Suprapubic skin (tissue), 4 donors: ENCODE measurements at regions not wholly inside any gene's neighbourhood (a gene's known extent, or its start where the extent isn't known, plus 50 kb on each side); places are given as distances from the start of the nearest gene placed in this dataset.

Experiments used
- EP300 ChIP-seq: sonication (generic); formaldehyde crosslinking; IDR thresholded peaks from one replicate; pipeline ENCODE4 v1.6.1; 2017; ENCODE audit warnings: antibody characterized with exemption
- POLR2AphosphoS5 ChIP-seq, 3 donors: sonication (generic); formaldehyde crosslinking; IDR thresholded peaks; one replicate each; pipeline ENCODE4 v1.6.1; 2017; ENCODE audit warnings: antibody characterized with exemption in 3 of 3
- TF ChIP-seq, protein P1 (sequence below), 2 donors: fragments of 200-600 bp in 1 of 2; fragments of 450-650 bp in 1 of 2; sonication (generic) in 1 of 2; IDR thresholded peaks; one replicate each; pipeline ENCODE4 v1.5.1; 2016 to 2019; ENCODE audit warnings: antibody characterized with exemption in 2 of 2, mild to moderate bottlenecking in 1 of 2, moderate library complexity in 1 of 2

DNA sequence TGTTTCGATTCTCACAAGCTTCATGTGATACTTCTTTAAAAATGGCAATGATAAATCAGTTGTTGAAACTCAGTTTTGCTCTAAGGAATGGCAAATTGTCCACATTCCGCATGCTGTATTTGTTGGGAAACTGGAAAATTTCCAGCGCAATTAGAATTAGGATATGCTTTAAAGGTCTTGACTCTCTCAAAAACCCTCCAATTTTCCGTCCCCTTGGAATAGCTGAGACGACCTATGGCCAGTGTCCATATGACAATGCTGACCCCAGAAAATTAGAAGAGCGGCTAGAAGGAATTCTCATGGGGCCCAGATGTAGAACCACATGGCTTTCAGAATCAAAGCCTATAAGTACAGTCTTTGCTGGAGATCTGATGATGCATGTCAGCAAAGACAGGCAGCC is 170.8 kb downstream of the TMEM18 start:
- TF ChIP-seq, protein P1, sequence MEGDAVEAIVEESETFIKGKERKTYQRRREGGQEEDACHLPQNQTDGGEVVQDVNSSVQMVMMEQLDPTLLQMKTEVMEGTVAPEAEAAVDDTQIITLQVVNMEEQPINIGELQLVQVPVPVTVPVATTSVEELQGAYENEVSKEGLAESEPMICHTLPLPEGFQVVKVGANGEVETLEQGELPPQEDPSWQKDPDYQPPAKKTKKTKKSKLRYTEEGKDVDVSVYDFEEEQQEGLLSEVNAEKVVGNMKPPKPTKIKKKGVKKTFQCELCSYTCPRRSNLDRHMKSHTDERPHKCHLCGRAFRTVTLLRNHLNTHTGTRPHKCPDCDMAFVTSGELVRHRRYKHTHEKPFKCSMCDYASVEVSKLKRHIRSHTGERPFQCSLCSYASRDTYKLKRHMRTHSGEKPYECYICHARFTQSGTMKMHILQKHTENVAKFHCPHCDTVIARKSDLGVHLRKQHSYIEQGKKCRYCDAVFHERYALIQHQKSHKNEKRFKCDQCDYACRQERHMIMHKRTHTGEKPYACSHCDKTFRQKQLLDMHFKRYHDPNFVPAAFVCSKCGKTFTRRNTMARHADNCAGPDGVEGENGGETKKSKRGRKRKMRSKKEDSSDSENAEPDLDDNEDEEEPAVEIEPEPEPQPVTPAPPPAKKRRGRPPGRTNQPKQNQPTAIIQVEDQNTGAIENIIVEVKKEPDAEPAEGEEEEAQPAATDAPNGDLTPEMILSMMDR (IDR thresholded peaks at IDR 0.05) = no peak
- no peak for TF ChIP-seq EP300
- no peak for TF ChIP-seq POLR2AphosphoS5 (IDR thresholded peaks at IDR 0.05)
